Large intestine (tissue), 3 donors: ENCODE measurements at regions not wholly inside any gene's neighbourhood (a gene's known extent, or its start where the extent isn't known, plus 50 kb on each side); places are given as distances from the start of the nearest gene placed in this dataset.

ENCODE experiments used
- DNase-seq, 2 donors: peaks; one replicate each; pipeline versions ENCODE4 v3.0.0 to v3.0.0-alpha.2; 2013
- H3K27ac ChIP-seq: one replicate; pipeline ENCODE4 v1.5.1; 2013; ENCODE audit warnings: low read length
- H3K27me3 ChIP-seq: 2 replicates; pipeline ENCODE4 v1.6.1; 2013; ENCODE audit warnings: low read length; ENCODE audit not compliant: control insufficient read depth, insufficient read depth
- H3K36me3 ChIP-seq: 2 replicates; pipeline ENCODE4 v1.6.1; 2013; ENCODE audit warnings: low read length; ENCODE audit not compliant: control insufficient read depth, insufficient read depth
- H3K4me1 ChIP-seq: one replicate; pipeline ENCODE4 v1.6.1; 2013; ENCODE audit warnings: low read length; ENCODE audit not compliant: control insufficient read depth, insufficient read depth
- H3K4me3 ChIP-seq: one replicate; pipeline ENCODE4 v1.5.1; 2013; ENCODE audit warnings: low read length
- H3K9me3 ChIP-seq: one replicate; pipeline ENCODE4 v1.6.1; 2013; ENCODE audit warnings: mild to moderate bottlenecking, low read depth, low read length, moderate library complexity; ENCODE audit not compliant: control insufficient read depth
- WGBS: methylation state at CpG from one replicate; pipeline ENCODE4 v1.1.5; 2013; ENCODE audit warnings: low lambda C conversion rate; ENCODE audit not compliant: insufficient coverage; 5-methylcytosine and 5-hydroxymethylcytosine counted together

DNA sequence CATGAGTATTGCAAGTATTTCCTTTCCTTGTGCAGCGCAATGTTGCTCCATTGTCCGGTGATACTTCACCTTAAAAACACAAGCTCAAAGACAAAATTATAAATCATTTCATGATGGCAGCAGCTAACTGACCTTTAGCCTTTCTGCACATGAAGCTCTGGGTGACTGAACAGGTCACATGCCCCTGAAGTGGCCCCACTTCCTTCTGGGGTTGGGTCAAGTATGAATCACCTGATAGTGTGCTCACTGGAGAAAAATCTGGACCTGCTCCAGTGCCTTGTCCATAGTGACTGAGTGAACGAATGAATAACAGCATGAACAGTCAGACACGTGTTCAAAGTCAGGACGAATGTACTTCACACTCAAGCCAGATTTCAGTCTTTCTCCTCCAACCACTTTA, 658.9 kb downstream of the NPHP4 start:
- WGBS, result no CpG with 5 or more reads among the region's 5 CpGs
- H3K9me3 ChIP-seq, result peaks cover 2% of the 10 kb centered on the region
- peaks cover 3% of the 10 kb centered on the region for H3K4me1 ChIP-seq
- no peak overlapping the region for H3K27ac ChIP-seq
- no peak overlapping the region for H3K4me3 ChIP-seq
- peak; percentile 73 to 85 for DNase-seq
- no peaks in the 10 kb centered on the region for H3K27me3 ChIP-seq
- H3K36me3 ChIP-seq, result no peaks in the 10 kb centered on the region

DNA sequence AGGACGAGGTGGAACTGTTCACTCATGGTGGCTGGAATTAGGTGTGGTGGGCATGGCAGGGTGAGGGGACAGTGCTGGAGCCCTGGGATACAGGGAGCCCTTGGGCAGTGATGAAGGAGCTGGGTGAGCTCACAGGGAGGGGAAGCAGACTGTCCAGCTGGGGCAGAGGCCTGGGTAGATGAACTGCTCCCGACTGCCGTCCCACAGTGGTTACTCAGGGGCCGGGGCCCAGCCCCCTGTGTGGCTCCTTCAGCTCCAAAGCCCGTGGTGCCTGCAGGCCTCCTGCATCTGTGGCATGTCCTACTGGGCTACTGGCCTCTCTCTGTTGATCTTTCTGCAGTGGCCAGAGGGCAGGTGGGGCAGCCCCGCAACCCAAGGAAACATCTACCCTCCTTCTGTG, 661.1 kb downstream of the NPHP4 start:
- H3K27ac ChIP-seq, result no peak overlapping the region
- no peak overlapping the region for H3K4me3 ChIP-seq
- peaks cover 2% of the 10 kb centered on the region for H3K9me3 ChIP-seq
- no peaks in the 10 kb centered on the region for H3K27me3 ChIP-seq
- DNase-seq, result no peak
- peaks cover 3% of the 10 kb centered on the region for H3K4me1 ChIP-seq
- no peaks in the 10 kb centered on the region for H3K36me3 ChIP-seq
- no CpG with 5 or more reads among the region's 6 CpGs for WGBS

DNA sequence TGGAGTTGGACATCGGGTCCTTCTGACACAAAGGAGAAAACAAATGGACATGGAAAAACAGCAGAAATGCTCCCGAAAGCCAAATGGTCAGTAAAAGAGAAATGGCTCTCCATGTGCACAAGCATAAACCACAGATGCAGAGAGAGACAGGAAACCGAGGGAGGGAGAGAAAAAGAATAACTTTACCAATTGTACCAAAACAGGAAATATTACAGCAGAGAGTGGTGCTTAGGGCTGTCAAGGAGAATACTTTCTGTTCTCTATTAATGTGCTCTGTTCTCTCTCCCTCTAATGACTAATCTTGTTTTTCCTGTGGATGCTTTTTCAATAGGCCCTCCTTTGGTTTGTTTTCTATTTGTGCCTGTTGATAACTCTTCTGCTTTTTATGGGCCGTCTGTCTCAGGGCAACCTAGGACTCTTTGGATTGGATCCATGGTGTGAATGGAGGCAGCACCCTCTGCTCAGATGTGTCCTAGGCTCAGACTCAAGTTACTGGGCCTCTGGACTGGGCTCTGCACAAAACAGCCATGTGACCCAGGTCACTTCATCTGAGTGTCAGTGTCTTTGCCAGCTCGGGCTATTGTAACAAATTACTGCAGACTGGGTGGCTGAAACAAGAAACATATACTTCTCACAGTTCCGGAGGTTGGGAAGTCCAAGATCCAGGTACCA, 663.0 kb downstream of the NPHP4 start:
- H3K9me3 ChIP-seq, result peaks cover 2% of the 10 kb centered on the region
- no peak overlapping the region for H3K27ac ChIP-seq
- H3K27me3 ChIP-seq, result no peaks in the 10 kb centered on the region
- peaks cover 3% of the 10 kb centered on the region for H3K4me1 ChIP-seq
- 92% methylated on average over 2 of the region's 6 CpGs for WGBS
- no peak for DNase-seq
- H3K4me3 ChIP-seq, result no peak overlapping the region
- no peaks in the 10 kb centered on the region for H3K36me3 ChIP-seq

DNA sequence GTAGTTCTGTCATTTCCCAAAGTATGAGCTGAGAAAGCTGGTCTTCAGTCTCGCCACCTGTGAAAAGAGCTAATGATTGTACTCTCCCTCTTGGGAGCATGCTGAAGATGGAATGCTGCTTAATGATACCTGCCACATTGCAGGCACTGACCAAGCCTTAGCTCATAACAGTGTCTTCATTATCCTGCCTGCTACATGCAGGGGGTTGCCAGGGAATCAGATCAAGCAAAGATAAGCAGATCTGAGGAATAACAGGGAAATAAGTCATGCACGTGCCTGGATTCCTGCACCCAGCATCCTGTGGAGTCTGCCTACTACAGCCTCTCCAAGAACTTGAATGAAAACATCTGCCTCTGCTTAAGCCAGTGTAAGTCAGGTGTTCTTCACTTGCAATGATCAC, 667.3 kb downstream of the NPHP4 start:
- Histone ChIP-seq H3K27ac (no peak overlapping the region), H3K4me1 (no peaks in the 10 kb centered on the region), H3K4me3 (no peak overlapping the region), H3K36me3 (no peaks in the 10 kb centered on the region), H3K9me3 (no peaks in the 10 kb centered on the region), H3K27me3 (no peaks in the 10 kb centered on the region)
- DNase-seq, result no peak
- WGBS, result no CpG with 5 or more reads among the region's 2 CpGs

DNA sequence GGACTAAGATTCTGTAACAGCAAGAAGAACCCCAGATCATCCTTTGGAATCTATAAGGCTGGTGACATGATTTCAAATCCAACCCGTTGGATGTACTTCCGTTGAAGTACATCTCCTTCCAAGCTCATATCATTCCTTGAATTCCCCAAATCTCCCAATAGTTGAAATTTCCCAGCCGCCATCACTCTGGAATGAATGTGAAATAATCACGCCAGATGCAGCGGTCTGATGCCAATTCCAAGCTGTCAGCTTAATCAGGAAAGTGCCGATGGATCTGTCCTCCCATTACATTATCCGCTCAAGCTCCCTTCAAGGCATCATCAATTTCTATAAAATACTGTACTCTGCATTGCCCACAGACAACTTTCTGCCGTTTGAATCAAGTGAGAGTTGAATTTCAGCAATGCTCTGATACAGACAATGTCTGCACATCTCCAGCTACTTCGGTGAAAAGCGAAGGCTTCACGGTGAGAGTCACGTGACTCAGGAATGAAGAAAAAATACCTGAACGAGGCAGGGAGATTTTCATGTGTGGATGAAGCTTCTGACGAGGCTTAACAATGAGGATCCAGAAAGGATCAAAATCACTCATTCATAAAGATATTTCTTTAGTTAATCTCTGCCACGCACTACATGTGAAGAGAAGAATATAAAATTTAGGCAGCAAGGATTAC, 663.9 kb downstream of the AJAP1 start:
- Histone ChIP-seq H3K27me3 (no peaks in the 10 kb centered on the region), H3K4me1 (no peaks in the 10 kb centered on the region), H3K9me3 (no peaks in the 10 kb centered on the region), H3K4me3 (no peak overlapping the region), H3K36me3 (no peaks in the 10 kb centered on the region), H3K27ac (no peak overlapping the region)
- no peak for DNase-seq
- 90% methylated on average over 4 of the region's 15 CpGs for WGBS

DNA sequence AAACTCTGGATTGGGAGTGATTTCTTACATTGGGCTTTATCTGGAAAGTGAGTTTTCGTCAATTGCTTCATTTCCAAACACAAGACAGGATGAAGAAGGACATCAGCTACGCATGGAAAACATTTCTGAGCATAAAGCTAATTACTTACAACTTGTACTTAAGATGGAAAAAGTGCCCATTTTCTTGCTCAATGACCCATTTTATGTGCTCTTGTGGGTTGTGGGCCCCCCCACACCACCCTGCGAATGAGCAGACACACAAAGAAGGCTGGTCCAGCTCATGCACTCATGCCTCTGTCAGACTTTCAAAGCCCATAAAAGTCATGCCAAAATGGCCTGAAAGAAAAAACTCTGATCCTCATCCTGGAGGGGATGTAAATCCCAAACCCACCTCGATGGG, 663.0 kb downstream of the AJAP1 start:
- H3K27ac ChIP-seq, result no peak overlapping the region
- no CpG with 5 or more reads among the region's 4 CpGs for WGBS
- no peak for DNase-seq
- H3K27me3 ChIP-seq, result no peaks in the 10 kb centered on the region
- H3K4me1 ChIP-seq, result no peaks in the 10 kb centered on the region
- no peak overlapping the region for H3K4me3 ChIP-seq
- no peaks in the 10 kb centered on the region for H3K36me3 ChIP-seq
- H3K9me3 ChIP-seq, result no peaks in the 10 kb centered on the region

DNA sequence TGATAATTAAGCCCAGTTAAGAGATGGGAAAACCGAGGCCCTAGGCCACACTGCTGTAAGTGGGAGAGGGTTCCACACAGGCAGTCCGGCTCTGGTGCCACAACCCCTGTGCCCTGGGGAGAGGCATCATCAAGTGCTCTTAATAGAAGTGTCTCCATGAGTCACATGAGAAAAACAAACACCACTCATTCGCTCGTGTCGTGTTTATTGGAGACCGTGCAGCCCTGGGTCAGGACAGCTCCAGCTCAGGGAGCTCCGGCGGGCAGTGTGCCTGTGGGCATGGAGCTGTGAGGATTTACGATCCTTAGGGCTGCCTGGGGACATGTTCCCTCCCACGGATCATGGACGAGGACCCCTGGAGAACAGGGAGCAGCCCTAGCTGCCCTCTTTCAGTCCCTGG, 658.5 kb downstream of the AJAP1 start:
- H3K36me3 ChIP-seq, result no peaks in the 10 kb centered on the region
- WGBS, result no CpG with 5 or more reads among the region's 11 CpGs
- DNase-seq, result no peak

DNA sequence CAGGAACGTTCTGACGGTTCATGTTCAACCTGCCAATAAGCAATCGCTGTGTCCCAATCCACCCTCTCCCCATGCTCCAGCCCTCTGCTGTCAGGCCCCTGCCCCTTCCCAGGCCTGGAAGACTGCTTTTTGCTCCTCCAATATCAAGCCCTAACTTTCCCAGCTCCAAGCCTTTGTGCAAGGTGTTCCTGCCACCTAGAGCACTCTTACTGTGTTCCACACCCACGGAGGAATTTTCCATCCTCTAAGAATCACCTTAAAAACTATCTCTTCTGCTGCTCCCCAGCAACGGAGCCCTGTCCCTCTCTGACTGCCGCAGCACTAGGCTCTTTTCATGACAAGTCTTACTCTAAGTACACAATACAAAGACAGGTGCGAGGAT, 657.9 kb downstream of the AJAP1 start:
- DNase-seq, result no peak
- Histone ChIP-seq H3K4me1 (no peaks in the 10 kb centered on the region), H3K27me3 (no peaks in the 10 kb centered on the region), H3K27ac (no peak overlapping the region), H3K9me3 (no peaks in the 10 kb centered on the region), H3K36me3 (no peaks in the 10 kb centered on the region), H3K4me3 (no peak overlapping the region)
- WGBS, result no CpG with 5 or more reads among the region's 7 CpGs

More for the DNA sequence above, 658.5 kb downstream of the AJAP1 start:
- Histone ChIP-seq H3K9me3 (no peaks in the 10 kb centered on the region), H3K4me3 (no peak overlapping the region), H3K27ac (no peak overlapping the region), H3K4me1 (no peaks in the 10 kb centered on the region), H3K27me3 (no peaks in the 10 kb centered on the region)

DNA sequence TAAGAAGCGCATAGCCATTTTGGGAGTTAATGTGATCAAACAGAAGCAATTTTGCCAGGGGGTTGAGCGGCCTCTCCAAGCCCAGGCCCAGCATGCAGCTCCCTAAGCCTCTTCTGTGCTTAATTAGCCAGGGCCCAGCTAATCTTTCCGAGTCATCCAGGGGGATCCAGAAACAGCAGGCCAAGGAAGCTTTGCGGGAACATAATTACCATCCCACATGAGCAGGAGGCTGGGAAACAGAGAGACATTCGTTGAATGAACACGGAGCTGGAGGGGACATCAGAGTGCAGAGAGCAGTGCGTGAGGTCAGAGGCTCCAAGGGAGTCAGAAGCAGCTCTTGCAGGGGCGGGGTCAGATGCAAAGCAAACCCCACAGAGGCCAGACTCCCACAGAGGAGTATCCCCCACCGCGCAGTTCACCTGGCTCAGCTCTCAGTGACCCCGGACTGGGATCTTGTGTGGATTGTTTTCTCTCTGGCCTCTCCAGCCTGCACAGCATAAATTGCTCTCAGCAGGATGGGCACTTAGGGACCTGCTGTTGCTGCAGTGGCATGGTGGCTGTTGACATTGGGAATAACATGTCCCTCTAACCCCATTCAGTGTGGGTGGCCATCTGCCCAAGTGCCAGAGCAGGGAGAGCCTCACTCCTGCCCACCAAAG, 657.4 kb downstream of the AJAP1 start:
- whole genome bisulfite sequencing, result 72% methylated on average over 2 of the region's 11 CpGs
- Histone ChIP-seq H3K4me1 (no peaks in the 10 kb centered on the region), H3K36me3 (no peaks in the 10 kb centered on the region), H3K9me3 (no peaks in the 10 kb centered on the region), H3K27ac (no peak overlapping the region), H3K4me3 (no peak overlapping the region), H3K27me3 (no peaks in the 10 kb centered on the region)
- DNase-seq, result no peak

DNA sequence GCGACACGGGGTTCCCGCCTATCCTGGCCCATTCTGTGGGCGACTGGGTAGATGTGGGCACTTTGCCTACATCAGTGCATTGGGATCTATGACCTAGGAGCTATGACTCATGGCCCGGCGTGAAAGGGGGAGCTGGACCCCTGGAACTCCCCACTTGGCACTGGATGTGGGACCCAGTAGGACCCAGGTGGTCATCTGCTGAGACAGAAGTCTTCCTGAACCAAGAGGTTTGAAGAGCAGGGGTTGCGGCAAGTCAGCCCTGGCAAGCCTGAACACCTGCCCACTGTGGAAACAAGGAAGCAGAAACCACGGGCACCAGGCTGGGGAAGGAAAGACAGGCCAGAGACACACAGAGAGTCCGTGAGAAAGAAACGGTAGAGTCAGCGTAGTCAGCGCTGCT, 656.7 kb downstream of the AJAP1 start:
- Histone ChIP-seq H3K27ac (no peak overlapping the region), H3K4me1 (no peaks in the 10 kb centered on the region), H3K9me3 (no peaks in the 10 kb centered on the region), H3K36me3 (no peaks in the 10 kb centered on the region), H3K27me3 (no peaks in the 10 kb centered on the region), H3K4me3 (no peak overlapping the region)
- DNase-seq, result no peak
- WGBS, result 100% methylated on average over 1 of the region's 12 CpGs
